GM21528 (cell line): ENCODE measurements at regions not wholly inside any gene's neighbourhood (a gene's known extent, or its start where the extent isn't known, plus 50 kb on each side); places are given as distances from the start of the nearest gene placed in this dataset.
"Not testable (repeated sequence)": the region's sequence is repeated elsewhere in the genome, so short reads cannot be mapped to it uniquely, and the experiment has no call there.

Source experiments
- ATAC-seq: cut with Tn5 transposase; IDR thresholded peaks from one replicate; pipeline ENCODE4 v1.9.1; 2021; ENCODE audit warnings: mild to moderate bottlenecking, moderate library complexity; ENCODE audit not compliant: unreplicated experiment, low FRiP score

DNA sequence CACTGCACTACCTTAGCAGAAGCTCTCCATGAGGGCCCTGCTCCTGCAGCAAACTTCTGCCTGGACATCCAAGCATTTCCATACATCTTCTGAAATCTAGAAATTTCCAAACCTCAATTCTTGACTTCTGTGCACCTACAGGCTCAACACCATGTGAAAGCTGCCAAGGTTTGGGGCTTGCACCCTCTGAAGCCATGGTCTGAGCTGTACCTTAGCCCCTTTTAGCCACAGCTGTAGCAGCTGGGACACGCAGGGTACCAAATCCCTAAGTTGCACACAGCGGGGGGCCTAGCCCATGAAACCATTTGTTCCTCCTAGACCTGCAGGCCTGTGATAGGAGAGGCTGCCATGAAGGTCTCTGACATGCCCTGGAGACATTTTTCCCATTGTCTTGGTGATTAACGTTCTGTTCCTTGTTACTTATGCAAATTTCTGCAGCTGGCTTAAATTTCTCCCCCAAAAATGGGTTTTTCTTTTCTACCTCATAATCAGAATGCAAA lies 102.7 kb downstream of the EN1 start:
- ATAC-seq: not testable (repeated sequence)

DNA sequence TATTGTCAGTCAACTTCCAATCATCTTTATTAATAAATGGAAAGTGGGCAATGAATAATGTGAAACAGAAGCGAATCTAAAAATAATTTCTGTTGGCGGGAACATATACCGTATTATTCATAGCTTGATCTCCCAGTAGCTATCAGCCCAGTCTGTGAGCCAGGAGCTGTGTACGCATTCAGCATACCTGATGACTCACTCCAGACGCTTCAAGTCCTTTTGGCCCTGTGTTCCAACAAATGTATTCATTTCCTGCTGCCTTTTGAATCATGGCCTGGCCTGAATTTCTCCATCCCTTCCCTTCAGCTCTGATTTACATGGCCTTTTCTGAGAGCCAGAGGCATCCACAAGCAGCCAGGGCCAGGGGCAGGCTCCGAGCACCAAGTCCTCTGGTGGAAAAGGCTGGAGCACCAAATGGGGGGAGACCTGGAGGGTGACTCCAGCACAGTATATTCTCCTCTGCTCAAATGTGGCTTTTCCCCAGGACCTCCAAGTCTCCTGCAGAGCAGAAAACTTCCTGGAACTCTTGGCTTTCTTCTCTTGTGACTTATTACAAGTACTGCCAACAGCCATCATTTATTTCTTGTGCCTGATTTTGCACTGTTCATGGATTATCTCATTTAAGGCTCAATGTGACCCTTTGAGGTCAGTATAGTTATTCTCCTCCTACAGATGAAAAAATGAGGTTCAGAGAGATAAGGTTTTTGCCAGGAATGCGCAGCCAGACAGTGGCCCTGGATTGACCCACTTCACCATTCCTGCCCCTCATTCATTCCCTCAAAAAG lies 108.7 kb downstream of the EN1 start:
- no peak for ATAC-seq

DNA sequence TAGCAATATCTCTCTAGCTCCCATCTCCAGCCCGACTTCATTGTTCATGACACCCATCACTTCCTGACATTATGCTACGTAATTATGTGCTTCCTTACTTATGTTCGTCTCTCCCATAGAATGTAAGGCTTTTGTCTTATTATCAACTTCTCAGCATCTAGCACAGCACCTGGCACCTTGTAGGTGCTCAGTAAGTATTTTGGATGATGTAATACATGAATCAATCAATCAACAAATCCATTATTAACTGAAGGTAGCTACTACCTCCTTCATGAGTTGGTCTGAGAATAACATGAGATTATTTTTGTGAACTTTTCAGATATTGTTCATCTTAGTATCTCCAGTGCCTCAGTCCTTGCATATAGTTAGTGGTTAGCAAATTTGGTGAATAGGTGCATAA lies 109.3 kb downstream of the EN1 start:
- no peak for ATAC-seq

DNA sequence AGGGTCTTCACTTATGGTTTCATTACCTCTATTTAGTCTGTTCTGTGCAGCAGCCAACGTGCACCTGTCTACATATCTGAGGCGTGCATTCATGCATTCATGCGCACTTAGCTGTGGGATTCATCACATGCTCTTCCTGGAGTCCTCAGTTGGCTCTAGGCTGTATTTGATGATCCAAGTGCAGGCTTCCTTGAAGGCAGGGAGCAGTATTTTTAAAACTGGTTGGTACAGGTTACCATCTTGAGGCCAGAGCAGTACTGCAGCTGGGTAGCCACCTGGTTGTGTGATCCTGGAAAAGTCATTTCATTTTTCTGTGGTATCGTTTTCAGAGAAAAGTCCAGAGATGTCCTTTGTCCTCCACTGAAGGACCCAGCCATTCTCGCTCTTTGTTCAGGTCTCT lies 109.8 kb downstream of the EN1 start:
- no peak for ATAC-seq

DNA sequence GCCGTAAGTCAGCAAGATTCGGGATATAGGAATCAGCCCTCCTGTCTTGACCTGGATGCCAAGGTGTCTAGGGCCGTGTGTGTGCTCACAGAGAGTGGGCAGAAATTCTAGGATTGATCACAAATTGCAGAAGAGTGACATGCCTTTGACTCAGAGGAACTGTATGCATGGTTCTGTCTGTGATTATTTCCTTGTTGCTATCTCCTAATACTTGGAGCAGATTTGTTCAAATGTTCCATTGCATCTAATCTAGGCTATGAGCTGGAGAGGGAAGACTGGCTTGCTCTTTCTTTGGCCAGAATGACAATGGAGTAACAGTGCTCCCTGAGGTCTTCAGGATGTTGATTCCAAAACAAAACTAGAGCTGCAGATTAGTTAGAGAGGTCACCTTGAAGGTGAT lies 115.0 kb downstream of the EN1 start:
- no peak for ATAC-seq

DNA sequence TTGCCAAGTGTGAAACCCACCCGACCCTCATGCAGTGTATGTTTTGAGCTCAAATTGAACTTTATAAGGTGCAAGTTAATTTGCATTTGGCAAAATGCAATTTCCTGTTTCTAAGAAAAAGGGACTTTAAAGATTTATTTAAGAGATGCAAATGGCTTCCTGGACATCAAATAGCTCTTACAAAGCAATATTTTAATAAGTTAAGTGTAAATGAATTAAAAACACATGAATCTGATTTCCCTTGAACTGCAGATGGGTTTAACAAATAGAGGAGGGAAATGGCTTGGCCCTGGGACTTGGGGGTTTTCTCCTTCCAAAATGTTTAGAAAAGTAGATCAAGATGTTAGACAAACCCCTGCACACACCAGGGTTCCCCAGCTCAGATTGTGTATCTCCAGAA lies 116.0 kb downstream of the EN1 start:
- ATAC-seq: no peak

DNA sequence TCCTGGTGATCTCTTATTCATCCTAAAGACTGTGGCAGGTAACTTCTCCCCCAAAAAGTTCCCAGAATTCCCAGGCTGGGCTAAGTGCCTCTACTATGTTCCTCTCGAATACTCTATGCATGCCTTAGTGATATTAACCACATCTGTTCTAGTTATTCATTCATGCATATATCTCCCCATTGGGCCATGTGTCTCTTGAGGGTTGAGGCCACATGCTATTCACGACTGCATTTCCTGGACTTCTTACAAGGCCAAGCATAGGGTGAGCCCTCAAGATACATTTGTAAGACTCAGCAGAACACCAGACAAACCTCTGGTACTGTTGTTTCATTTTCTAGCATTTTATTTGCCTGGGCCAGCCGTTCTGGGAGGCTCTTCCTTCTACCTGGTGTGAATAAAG lies 117.0 kb downstream of the EN1 start:
- no peak for ATAC-seq

DNA sequence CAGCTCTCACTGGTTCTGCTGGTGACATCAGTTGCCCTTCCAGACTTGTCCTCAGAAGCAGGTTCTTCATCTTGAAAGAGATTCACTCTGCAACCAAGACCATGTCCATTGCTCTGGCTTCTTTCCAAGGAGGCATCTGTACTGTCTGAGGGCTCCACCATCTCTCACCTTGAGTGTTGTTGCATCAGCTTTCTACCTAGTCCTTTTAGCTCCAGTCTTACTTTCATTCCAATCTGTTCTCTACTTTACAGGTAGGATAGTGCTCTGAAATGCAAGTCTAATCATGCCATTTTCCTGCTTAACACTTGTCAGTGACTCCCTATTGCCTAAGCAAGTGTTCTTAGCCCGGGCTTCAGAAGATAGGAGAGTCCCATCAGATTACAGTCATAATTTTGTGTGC lies 117.7 kb downstream of the EN1 start:
- no peak for ATAC-seq

DNA sequence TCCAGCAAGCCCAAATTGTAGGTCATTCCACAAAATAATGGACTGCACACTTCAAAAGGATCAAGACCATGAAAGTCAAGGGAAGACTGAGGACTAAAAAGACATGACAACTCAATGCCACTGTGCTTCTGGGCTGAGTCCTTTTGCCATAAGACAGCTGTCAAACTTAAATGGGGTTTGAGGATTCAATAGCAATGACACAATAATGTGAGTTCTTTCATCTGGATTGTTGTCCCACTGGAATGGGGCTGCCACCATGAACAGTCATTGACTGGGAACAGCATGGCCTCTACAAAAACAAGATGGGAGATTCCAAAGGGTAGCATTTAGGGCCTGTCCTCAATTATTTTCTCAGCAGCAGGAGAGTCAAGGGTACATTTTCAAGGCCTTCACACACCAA lies 118.5 kb downstream of the EN1 start:
- no peak for ATAC-seq

DNA sequence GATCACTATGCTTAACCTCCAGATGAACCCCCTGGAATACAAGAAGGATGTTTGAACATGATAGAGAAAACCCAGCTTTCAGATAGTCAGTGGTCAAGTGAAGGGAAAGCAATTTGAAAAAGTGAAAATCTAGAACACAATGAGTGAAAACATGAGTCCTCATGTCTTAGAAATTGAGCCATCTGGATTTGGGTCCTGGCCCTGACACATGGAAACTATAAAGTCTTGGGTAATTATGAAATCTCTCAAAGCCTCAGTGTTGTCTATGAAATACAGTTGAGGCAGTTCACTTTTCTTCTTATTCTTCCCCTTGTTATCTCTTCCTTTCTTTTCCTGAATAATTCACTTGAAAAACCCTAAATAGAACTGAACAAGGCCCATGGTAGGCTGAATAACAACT lies 120.6 kb downstream of the EN1 start:
- ATAC-seq: no peak

DNA sequence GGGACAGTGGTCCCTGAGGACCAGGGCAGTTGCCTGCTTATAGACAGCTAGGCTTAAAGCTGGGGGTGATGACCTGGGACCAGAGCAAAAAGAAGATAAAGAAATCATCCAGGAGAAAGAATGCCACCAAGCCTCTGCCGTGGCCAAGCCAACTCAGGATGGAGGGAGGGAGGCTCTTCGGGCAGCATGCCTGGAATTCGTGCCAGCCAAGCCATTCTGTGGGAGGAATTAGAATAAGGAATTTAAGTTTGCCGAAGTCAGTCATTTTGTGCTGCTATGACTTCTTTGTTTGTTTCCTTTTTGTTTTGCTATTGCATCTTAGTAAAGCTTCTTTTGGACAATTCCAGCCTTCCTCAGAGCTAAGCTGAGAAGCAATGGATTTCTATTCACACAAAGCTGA lies 124.1 kb downstream of the EN1 start:
- no peak for ATAC-seq

DNA sequence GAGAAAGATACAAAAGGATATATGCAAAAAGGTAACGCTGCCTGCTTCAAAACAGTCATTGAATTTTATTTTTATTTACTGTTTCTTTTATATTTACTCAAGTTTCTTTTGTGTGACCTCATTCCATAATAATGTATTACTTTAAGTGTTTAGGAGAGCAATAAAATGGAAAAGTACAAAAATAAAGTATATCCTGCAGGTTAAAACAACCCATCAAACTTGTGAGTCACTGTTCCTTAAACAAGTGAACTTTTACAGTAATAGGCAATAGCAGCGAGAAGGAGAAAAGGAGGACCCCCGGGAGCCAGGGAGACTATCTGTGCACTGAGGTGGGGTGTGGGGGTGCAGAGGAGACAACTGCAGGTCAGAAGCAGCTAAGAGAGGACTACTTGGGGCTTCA lies 124.5 kb downstream of the EN1 start:
- ATAC-seq: no peak

DNA sequence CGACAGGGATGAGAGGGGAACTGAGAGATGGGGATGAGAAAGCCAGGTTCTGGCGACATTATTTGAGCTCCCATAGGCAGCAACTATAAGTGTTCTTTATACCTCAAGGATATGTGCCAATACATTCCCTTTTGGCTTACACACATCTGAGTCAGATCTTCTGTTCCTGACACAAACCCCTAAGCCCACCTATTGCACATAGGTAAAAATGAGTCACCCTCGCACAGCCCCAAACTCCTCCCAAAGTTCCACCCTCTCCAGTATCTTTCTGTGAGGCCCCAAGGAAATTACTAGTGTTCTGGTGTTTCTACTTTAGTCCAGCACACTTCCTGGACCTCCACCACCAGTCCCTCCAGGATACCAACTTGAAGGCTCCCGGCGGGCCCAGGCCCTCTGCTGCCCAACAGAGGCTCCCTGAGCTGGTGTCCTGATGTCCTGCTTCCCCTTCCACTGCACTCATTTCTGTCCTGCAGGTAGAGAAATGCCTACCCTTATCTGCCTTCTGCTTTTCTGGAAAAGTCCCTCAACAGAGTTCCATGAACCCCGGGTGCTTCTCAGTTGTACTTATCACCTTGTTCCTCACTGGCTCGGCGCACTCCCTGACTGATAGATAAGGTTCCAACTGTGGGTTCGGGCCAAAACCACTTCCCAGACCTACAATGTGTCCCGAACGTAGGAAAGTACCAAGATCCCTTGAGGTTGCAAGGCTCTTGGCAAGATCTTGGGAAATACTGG lies 125.5 kb downstream of the EN1 start:
- no peak for ATAC-seq

DNA sequence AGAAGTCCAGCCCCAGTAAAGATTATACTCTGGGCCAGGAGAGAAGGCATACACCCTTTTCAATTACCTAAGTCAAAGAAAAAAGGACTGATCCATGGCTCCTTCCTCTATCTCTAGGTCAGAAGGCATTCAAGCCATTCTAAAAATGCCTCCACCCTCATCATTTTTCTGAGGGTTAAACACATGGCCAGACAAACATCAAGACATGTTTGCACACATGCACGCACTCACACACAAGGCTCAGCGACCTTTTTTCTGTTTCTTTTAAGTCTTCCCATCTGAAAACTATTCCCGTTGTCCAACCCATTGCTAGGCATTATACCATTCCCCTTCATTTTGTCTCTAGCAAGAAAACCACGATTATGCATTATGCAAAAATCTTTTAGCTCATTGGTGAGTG lies 126.6 kb downstream of the EN1 start:
- no peak for ATAC-seq

DNA sequence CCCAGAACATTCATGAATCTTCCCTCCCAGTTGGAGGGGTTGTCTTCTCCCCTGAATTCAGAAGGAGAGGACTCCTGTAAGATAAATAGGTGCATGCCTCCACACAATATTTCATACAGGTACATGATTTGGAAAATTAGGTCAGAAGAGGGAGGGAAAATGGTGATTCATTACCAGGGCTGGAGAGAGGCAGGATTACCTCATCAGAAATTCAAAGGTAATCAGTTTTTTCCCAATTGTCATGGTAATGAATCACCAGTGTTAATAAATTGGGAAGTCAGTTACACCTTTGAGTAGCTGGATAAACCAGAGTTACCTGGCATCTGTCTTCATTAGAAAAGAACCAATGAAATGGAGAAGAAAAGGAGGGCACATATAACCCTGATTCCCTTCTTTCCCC lies 128.5 kb downstream of the EN1 start:
- ATAC-seq: no peak

DNA sequence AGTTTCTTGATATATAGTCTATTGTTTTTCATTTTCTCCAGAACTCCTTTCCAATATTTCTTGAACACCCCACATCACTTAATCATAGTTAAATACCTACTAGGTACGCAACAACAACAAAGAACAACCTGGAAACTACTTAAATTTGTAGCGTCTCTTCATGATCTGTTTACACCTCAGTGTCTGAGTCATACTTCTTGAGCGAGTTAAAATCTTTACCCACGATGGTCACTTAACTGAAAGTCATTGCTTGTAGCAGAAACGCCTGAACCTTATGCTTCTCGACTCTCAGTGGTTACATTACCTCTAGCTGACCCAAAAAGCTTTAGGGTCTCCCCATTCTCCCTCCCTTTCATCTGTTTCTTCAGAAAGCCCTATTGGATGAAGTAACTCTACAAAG lies 131.3 kb downstream of the EN1 start:
- ATAC-seq: no peak

DNA sequence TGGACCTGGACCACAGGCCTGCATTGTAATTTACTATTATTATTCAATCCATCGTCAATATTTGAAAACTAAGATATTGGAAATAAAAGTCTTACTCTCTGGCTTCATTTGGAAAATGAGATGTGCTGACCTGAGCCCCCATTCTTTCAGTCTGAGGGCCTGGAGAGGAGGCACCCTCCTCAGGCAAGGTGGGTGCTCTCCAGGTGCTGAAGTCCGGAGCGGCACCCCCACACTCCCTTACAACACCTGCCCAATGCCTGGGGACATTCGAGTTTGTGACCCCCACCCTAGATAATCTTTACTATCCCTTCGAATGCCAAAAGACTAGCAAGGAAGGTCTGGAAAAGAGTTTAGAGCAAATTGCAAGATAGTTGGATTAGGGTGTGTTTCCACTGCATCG lies 133.3 kb downstream of the EN1 start:
- no peak for ATAC-seq

DNA sequence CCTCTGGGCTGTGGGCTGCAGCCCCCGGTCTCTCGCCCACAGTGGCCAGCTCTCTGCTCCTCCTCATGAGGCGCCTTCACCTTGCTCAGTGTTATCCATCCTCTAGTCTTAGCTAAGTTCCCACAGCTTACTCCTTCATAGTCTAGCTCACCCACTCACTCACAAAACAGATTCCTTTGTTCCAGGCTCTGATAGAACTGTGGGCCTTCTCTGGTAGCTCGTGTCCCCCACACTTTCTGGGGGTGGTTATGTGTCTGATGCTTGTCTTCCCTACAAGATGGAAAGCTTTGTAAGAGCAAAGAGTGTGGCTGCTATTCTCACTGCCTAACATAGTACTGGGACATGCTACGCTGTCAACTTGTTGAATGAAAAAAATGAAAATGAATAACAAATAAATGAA lies 135.8 kb downstream of the EN1 start:
- ATAC-seq: no peak

DNA sequence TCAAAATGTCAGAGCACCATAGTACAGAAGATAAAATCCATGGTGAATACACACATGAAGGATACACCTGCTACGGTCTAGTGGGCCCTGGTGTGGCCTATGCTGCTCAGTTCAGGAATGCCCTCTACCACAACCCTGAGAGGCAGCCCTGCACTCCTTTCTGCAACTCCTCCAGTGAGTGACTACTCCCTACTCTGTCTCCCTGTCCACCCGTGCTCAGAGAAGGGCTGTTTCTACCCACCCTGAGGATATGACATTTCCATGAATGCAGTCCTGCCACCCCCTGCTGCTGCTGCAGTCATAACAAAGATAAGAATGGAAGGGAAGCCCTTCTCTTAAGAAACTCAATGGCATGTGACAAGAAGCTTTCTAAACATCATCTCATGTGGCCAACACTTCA lies 137.0 kb downstream of the EN1 start:
- no peak for ATAC-seq

DNA sequence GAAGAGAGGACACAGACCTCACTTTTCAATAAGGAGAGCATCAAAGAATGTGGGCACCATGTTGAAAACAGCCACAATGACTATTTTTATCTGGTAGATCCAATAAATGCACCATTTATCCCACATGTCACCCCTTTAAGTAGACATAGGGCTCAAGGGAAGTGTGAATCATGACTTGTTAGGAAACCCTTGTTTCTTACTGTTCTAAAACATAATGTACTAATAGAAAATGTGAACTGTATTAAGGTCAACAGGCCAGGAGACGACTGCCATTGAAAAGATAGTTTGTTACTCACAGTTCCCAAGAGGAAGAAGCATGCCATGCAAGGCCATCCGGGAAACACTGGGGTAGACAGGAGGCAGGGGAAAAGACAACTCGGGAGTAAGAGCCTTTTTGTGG lies 137.7 kb downstream of the EN1 start:
- ATAC-seq: no peak

DNA sequence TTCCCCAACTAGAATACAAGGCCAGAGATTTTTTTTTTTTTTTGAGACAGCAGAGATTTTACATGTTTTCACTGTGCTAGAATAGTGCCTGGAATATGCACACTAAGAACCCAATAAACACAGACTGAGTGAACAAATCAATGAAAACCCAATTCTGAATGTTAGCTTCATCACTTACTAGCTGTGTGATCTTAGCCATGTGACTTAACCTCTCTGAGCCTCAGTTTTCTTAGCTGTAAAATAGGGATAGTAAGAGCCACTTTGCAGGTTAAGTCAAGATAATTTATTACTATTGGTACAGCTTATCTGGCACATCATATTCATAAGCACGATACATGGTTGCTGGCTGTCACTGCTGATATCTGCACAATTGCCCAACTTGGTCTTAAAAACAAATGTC lies 140.6 kb downstream of the EN1 start:
- ATAC-seq: no peak

DNA sequence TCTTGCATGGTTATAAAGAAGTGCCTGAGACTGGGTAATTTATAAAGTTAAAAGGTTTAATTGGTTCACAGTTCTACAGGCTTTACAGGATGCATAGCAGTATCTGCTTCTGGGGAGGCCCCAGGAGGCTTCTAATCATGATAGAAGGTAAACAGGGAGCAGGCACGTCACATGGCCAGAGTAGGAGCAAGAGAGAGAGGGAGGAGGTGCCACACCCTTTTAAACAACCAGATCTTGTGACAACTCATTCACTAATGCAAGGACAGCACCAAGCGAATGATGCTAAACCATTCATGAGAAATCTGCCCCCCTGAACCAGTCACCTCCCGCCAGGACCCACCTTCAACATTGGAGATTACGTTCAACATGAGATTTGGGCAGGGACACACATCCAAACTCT lies 141.1 kb downstream of the EN1 start:
- no peak for ATAC-seq
